Keratinocyte (primary cell): ENCODE measurements at regions not wholly inside any gene's neighbourhood (a gene's known extent, or its start where the extent isn't known, plus 50 kb on each side); places are given as distances from the start of the nearest gene placed in this dataset.

ENCODE experiments used
- DNase-seq: peaks from one replicate; pipeline ENCODE4 v3.0.0-alpha.2; 2011; ENCODE audit warnings: low read depth, missing footprints, low spot score
- FAIRE-seq: peaks from 2 replicates; lab custom pipeline; 2011; peaks lifted over from hg19 to GRCh38; lab: Jason Lieb, UNC
- H2AFZ ChIP-seq: 2 replicates; pipeline ENCODE4 v1.6.0; 2012; ENCODE audit warnings: low read length, control low read depth, inconsistent platforms; ENCODE audit not compliant: control insufficient read depth
- H3K27ac ChIP-seq: 2 replicates; pipeline ENCODE4 v1.5.1; 2011; ENCODE audit warnings: low read length; ENCODE audit not compliant: control insufficient read depth, insufficient read depth
- H3K27me3 ChIP-seq: 3 replicates; pipeline ENCODE4 v1.6.0; 2011; ENCODE audit warnings: low read length; ENCODE audit not compliant: control insufficient read depth, insufficient read depth; ENCODE audit errors: extremely low read depth
- H3K36me3 ChIP-seq, 2 experiments: 2 replicates in 1 of 2; 3 replicates in 1 of 2; pipeline ENCODE4 v1.5.1; 2011; ENCODE audit warnings: low read length in 2 of 2, mild to moderate bottlenecking in 1 of 2; ENCODE audit not compliant: control insufficient read depth in 2 of 2, insufficient read depth in 2 of 2; ENCODE audit errors: extremely low read depth in 1 of 2
- H3K4me1 ChIP-seq: 3 replicates; pipeline ENCODE4 v1.5.1; 2011; ENCODE audit warnings: low read length; ENCODE audit not compliant: control insufficient read depth, insufficient read depth; ENCODE audit errors: extremely low read depth
- H3K4me2 ChIP-seq: 3 replicates; pipeline ENCODE4 v1.6.0; 2011; ENCODE audit warnings: low read depth, low read length; ENCODE audit not compliant: control insufficient read depth, insufficient read depth; ENCODE audit errors: extremely low read depth
- H3K4me3 ChIP-seq, 3 experiments: fragments of 200-600 bp in 1 of 3; sonication (generic) in 1 of 3; 2 replicates in 2 of 3; 3 replicates in 1 of 3; pipeline ENCODE4 v1.5.1; 2011 to 2016; ENCODE audit warnings: low read length in 3 of 3, mild to moderate bottlenecking in 3 of 3, control low read depth in 2 of 3, inconsistent platforms in 1 of 3, low read depth in 1 of 3, mixed read lengths in 1 of 3, mixed run types in 1 of 3, moderate library complexity in 1 of 3; ENCODE audit not compliant: control insufficient read depth in 2 of 3, insufficient read depth in 2 of 3; ENCODE audit errors: extremely low read depth in 1 of 3
- H3K79me2 ChIP-seq: 2 replicates; pipeline ENCODE4 v1.6.0; 2012; ENCODE audit warnings: low read length; ENCODE audit not compliant: control insufficient read depth, insufficient read depth
- H3K9ac ChIP-seq: 3 replicates; pipeline ENCODE4 v1.6.0; 2011; ENCODE audit warnings: low read length; ENCODE audit not compliant: control insufficient read depth, insufficient read depth; ENCODE audit errors: extremely low read depth
- H3K9me1 ChIP-seq: 3 replicates; pipeline ENCODE4 v1.6.0; 2011; ENCODE audit warnings: low read length; ENCODE audit not compliant: control insufficient read depth, insufficient read depth; ENCODE audit errors: extremely low read depth
- H3K9me3 ChIP-seq: 2 replicates; pipeline ENCODE4 v1.5.1; 2012; ENCODE audit warnings: low read depth, low read length; ENCODE audit not compliant: control insufficient read depth
- H4K20me1 ChIP-seq: 3 replicates; pipeline ENCODE4 v1.6.0; 2011; ENCODE audit warnings: low read length; ENCODE audit not compliant: control insufficient read depth, insufficient read depth; ENCODE audit errors: extremely low read depth
- CTCF ChIP-seq, 3 experiments: IDR thresholded peaks in 1 of 3; conservative IDR thresholded peaks in 1 of 3; optimal IDR thresholded peaks in 1 of 3; 2 replicates in 2 of 3; 3 replicates in 1 of 3; pipeline versions ENCODE3 to v1.5.1; 2011; ENCODE audit warnings: low read length in 3 of 3, mild to moderate bottlenecking in 3 of 3, moderate library complexity in 2 of 3, control low read depth in 1 of 3, inconsistent platforms in 1 of 3; ENCODE audit not compliant: insufficient read depth in 2 of 3; ENCODE audit errors: extremely low read depth in 1 of 3
- EZH2 ChIP-seq: IDR thresholded peaks from one replicate; pipeline ENCODE4 v1.6.1; 2012; ENCODE audit warnings: inconsistent platforms, mild to moderate bottlenecking, low read length, moderate library complexity
- dilution Hi-C: fragments of 300-500 bp; cut with MboI; formaldehyde crosslinking; loops from one replicate; pipeline ENCODE4 v1.7.0; 2020; ENCODE audit warnings: low sequenced_read_pairs; ENCODE audit not compliant: extremely low pct_ligation_motif_present

GRCh38 chr14:87185961-87186560, 806.9 kb downstream of the GALC start:
- H3K27me3 ChIP-seq = no peaks in the 10 kb centered on the region
- no peaks in the 10 kb centered on the region for H3K4me1 ChIP-seq
- H3K4me2 ChIP-seq = no peak overlapping the region
- no peak for TF ChIP-seq EZH2
- no peak for TF ChIP-seq CTCF (optimal IDR thresholded peaks at IDR 0.05 in 1 of 3, IDR thresholded peaks at IDR 0.05 in 1 of 3, conservative IDR thresholded peaks at IDR 0.05 in 1 of 3; ENCODE audit: extremely low read depth in 1 of 3, insufficient read depth in 2 of 3, low read length in 3 of 3)
- H3K9me1 ChIP-seq = no peaks in the 10 kb centered on the region
- no peaks in the 10 kb centered on the region for H3K79me2 ChIP-seq
- dilution Hi-C loops = no loop called here
- no peak overlapping the region for H3K4me3 ChIP-seq
- no peak overlapping the region for H2AFZ ChIP-seq
- H3K9ac ChIP-seq = no peak overlapping the region
- no peak for FAIRE-seq
- DNase-seq = no peak
- H3K36me3 ChIP-seq = no peaks in the 10 kb centered on the region
- H4K20me1 ChIP-seq = no peaks in the 10 kb centered on the region
- H3K9me3 ChIP-seq = no peaks in the 10 kb centered on the region
- no peak overlapping the region for H3K27ac ChIP-seq

GRCh38 chr14:87184180-87184579, 808.8 kb downstream of the GALC start:
- FAIRE-seq (no peak), DNase-seq (no peak)
- H3K9ac ChIP-seq = no peak overlapping the region
- H3K4me2 ChIP-seq = no peak overlapping the region
- H3K27me3 ChIP-seq = no peaks in the 10 kb centered on the region
- H3K79me2 ChIP-seq = no peaks in the 10 kb centered on the region
- no peaks in the 10 kb centered on the region for H3K4me1 ChIP-seq
- H3K9me3 ChIP-seq = no peaks in the 10 kb centered on the region
- no peak overlapping the region for H2AFZ ChIP-seq
- no peaks in the 10 kb centered on the region for H4K20me1 ChIP-seq
- TF ChIP-seq EZH2 = no peak
- dilution Hi-C loops = no loop called here
- no peaks in the 10 kb centered on the region for H3K36me3 ChIP-seq
- no peak overlapping the region for H3K27ac ChIP-seq
- no peak overlapping the region for H3K4me3 ChIP-seq
- H3K9me1 ChIP-seq = no peaks in the 10 kb centered on the region

- Histone ChIP-seq H3K9me3 (peaks cover 3% of the 10 kb centered on the region), H3K36me3 (no peaks in the 10 kb centered on the region), H3K9me1 (no peaks in the 10 kb centered on the region), H2AFZ (no peak overlapping the region), H3K79me2 (no peaks in the 10 kb centered on the region), H3K4me1 (no peaks in the 10 kb centered on the region), H3K27me3 (no peaks in the 10 kb centered on the region), H3K9ac (no peak overlapping the region), H3K27ac (no peak overlapping the region), H3K4me2 (no peak overlapping the region), H3K4me3 (no peak overlapping the region), H4K20me1 (no peaks in the 10 kb centered on the region)
- no peak for DNase-seq
- dilution Hi-C loops = no loop called here
- no peak for TF ChIP-seq EZH2
- no peak for FAIRE-seq
Observed at GRCh38 chr14:87181288-87181687, 811.7 kb downstream of the GALC start.
